Stimulated activated CD8-positive, alpha-beta memory T cell treated with anti-CD3 and anti-CD28 coated beads, Interleukin-7, amount 100 ng/mL, for 1 hour (primary cell): ENCODE measurements at regions not wholly inside any gene's neighbourhood (a gene's known extent, or its start where the extent isn't known, plus 50 kb on each side); places are given as distances from the start of the nearest gene placed in this dataset.

Source experiments
- DNase-seq, 2 donors: peaks; one replicate each; pipeline ENCODE4 v3.0.0-alpha.2; 2020; ENCODE audit warnings: low read depth in 2 of 2

DNA sequence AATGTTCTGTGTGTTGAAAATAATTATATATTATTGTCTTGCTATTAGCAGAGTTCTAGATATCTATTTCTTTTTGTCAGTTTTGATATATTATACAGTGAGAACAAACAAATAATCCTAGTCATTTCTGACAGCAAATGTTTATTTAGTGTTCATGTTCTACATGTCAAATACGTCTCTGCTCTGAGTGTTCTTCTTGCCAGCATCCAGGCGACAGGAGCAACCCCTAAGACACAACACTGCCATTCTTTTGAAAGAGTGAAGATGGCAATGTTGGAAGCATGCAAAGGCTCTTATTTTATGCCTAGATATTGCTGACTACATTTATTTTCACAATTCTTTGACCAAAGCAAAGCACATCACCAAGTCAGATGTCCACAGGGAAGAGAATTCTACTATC, 1556.6 kb upstream of the TMEFF2 start:
- DNase-seq: no peak

GRCh38 chr2:193749485-193749884, 1554.8 kb upstream of the TMEFF2 start:
- DNase-seq: no peak

GRCh38 chr2:193743089-193743488, 1548.4 kb upstream of the TMEFF2 start:
- DNase-seq: no peak

- DNase-seq: no peak
Observed at GRCh38 chr2:193738892-193739291, 1544.2 kb upstream of the TMEFF2 start.

GRCh38 chr2:193712912-193713311, 1518.2 kb upstream of the TMEFF2 start:
- no peak for DNase-seq

GRCh38 chr2:193703411-193703810, 1508.7 kb upstream of the TMEFF2 start:
- DNase-seq: no peak

DNA sequence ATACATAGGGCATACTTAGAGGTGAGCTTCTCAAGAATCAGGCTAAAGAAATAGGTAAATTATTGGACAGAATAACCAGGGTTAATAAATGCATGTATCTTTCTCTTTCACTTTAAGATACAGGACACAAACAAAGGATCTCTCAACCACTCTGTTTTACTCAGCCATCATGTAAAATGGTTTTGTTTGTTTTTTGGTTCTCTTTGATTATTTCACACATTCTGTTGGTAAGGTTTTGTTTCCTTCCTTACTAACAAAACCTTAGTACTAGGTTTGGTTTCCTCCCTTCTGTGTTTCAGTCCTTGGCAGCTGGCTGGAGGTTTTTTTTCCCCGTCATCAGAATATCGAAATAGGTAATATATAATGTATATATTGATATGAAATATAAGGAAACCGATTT, 1506.8 kb upstream of the TMEFF2 start:
- DNase-seq: no peak

- no peak for DNase-seq
Observed at GRCh38 chr2:193695367-193695766, 1500.6 kb upstream of the TMEFF2 start.

GRCh38 chr2:193693758-193694157, 1499.0 kb upstream of the TMEFF2 start:
- DNase-seq: no peak

- DNase-seq: no peak
Observed at GRCh38 chr2:193690572-193690971, 1495.8 kb upstream of the TMEFF2 start.

DNA sequence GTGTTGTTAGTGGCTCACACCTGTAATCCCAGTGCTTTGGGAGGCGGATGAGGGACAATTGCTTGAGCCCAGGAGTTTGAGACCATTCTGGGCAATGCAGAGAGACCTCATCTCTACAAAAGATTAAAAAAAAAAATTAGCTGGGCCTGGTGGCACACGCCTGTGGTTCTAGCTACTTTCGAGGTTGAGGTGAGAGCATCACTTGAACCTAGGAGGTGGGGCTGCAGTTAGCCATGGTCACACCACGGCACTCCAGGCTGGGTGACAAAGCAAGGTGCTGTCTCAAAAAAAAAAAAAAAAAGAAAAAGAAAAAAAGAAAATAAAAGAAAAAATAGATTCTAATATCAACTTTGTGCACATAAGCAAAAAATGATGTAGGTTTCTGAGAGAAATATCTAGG, 1492.5 kb upstream of the TMEFF2 start:
- no peak for DNase-seq

- no peak for DNase-seq
Observed at GRCh38 chr2:193679847-193680246, 1485.1 kb upstream of the TMEFF2 start.

GRCh38 chr2:193670478-193670877, 1475.7 kb upstream of the TMEFF2 start:
- DNase-seq: no peak

GRCh38 chr2:193668557-193669323, 1474.0 kb upstream of the TMEFF2 start:
- no peak for DNase-seq

- no peak for DNase-seq
Observed at GRCh38 chr2:193627927-193628272, 1433.2 kb upstream of the TMEFF2 start.

- DNase-seq: no peak
Observed at GRCh38 chr2:193627187-193627926, 1432.6 kb upstream of the TMEFF2 start.

DNA sequence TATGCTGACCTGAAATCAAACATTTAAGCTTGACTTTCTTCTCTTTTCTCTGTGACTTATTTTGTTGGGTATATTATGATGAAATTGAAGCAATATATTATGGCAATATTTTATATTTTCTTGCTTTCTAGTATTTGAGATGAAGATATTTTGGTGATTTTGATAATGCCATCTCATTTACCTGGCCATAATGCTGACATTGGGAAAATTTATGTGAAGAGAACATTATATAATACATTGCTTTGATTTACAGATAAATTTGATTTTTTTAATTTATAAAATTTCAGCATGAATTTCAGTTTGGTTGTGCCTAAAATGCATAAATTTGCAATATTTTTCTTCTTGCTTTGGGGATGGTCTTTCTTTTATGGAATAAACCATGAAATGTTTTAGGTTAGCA, 1413.7 kb upstream of the TMEFF2 start:
- no peak for DNase-seq

- no peak for DNase-seq
Observed at GRCh38 chr2:193590831-193591230, 1396.1 kb upstream of the TMEFF2 start.

DNA sequence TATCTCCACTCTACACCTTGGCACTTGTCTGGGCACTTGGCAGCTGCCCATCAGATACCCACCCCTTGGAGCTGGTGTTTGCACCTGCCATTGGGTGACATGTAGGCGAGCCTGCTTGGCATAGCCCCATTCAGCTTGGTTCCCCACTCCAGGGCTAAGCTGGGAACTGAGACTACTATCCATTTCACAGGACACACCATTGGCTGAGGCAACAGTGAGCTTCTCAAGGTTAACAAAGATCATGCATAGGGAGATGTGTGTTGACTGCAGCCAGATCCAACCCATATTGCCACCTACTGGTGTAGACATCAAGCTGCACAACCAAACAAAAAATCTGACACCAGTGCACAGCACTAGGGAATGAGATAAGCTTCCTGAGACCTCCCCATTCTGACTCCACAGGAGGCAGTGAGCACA, 1389.8 kb upstream of the TMEFF2 start:
- DNase-seq: no peak

DNA sequence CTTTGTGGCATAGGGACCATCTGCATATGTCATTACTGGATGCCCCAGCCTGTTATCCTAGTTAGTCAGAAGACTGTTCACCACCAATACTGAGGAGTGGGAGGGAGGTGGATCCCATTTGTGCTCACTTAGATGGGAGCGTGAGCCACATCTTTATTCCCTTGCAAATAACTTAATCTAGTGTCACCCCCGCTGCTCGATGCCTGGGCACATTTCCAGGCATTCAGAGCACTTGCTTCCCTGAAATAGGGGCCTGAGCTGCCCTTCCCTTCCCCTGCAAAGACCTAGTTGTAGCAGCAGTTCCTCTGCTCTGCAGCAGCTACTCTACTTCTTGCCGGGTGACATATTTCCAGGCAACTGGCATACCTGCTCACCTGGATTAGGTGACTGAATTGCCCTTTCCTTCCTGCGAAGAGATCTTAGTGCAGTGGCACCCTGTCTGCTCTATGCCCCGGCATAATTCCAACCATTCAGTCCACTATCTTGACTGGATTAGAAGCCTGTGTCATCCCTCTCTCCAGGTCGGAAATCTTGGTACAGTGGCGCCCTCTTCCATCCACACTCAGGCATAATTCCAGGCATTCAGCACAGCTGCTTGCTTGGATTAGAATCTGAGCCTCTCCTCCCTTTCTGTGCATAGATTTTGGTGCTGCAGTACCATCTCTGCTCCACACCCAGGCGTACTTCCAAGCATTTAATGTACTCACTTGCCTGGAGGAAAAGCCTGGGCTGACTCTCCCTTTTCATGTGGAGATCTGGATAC, 1389.1 kb upstream of the TMEFF2 start:
- no peak for DNase-seq

GRCh38 chr2:193581807-193582206, 1387.1 kb upstream of the TMEFF2 start:
- DNase-seq: no peak

DNA sequence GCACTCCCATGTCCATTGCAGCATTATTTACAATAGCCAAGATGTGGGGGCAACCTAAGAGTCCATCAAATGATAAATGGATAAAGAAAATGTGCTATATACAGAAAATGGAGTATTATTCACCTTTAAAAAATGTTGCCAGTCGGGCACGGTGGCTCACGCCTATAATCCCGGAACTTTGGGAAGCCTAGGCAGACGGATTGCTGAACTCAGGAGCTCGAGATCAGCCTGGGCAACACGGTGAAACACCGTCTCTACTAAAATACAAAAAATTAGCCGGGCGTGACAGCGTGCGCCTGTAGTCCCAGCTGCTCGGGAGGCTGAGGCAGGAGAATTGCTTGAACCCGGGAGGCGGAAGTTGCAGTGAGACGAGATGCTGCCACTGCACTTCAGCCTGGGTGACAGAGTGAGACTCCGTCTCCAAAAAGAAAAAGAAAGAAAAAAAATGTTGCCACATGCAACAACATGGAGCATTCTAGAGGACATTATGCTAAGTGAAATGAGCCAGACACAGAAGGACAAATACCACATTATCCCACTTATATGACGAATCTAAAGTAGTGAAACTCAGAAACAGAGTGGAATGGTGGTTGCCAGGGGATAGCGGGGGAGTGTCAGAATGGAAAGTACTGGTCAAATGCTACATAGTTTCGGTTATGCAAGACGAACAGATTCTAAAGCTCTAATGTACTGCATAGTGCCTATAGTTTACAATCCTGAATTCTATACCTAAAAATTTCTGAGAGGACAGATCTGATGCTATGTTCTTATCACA, 1385.6 kb upstream of the TMEFF2 start:
- DNase-seq: no peak
